RKO (cell line): ENCODE measurements at regions not wholly inside any gene's neighbourhood (a gene's known extent, or its start where the extent isn't known, plus 50 kb on each side); places are given as distances from the start of the nearest gene placed in this dataset.
"Not testable (repeated sequence)": the region's sequence is repeated elsewhere in the genome, so short reads cannot be mapped to it uniquely, and the experiment has no call there.

Source experiments
- DNase-seq: peaks from one replicate; pipeline ENCODE4 v3.0.0-alpha.2; 2016; ENCODE audit warnings: low spot score

GRCh38 chr1:120238867-120239266, 62.5 kb upstream of the SEC22B start:
- not testable (repeated sequence) for DNase-seq

GRCh38 chr1:120233661-120234018, 57.3 kb upstream of the SEC22B start:
- not testable (repeated sequence) for DNase-seq

GRCh38 chr1:120232834-120233660, 56.7 kb upstream of the SEC22B start:
- not testable (repeated sequence) for DNase-seq

- DNase-seq = not testable (repeated sequence)
Observed at GRCh38 chr1:120229835-120230234, 53.5 kb upstream of the SEC22B start.
